ENCODE measurements at regions not wholly inside any gene's neighbourhood (a gene's known extent, or its start where the extent isn't known, plus 50 kb on each side); places are given as distances from the start of the nearest gene placed in this dataset.

GRCh38 chr5:105134328-105134727 lies 1571.7 kb upstream of the NUDT12 start:
- Histone ChIP-seq H2AFZ (ENCODE audit: low read length) (no peak overlapping the region), H3K4me1 (ENCODE audit: insufficient read depth, low read length, poor library complexity, severe bottlenecking) (no peaks in the 10 kb centered on the region), H3K36me3 (ENCODE audit: insufficient read depth, low read length) (no peaks in the 10 kb centered on the region), H4K20me1 (ENCODE audit: insufficient read depth, low read length) (no peaks in the 10 kb centered on the region), H3K9me3 (ENCODE audit: low read length) (no peaks in the 10 kb centered on the region), H3K4me3 (ENCODE audit: low read depth, low read length, poor library complexity, severe bottlenecking) (no peak overlapping the region), H3K79me2 (ENCODE audit: insufficient read depth, low read depth, low read length) (no peaks in the 10 kb centered on the region), H3K9me2 (ENCODE audit: insufficient read depth, low read length) (no peaks in the 10 kb centered on the region), H3K27ac (ENCODE audit: low read depth, low read length, poor library complexity, severe bottlenecking) (no peak overlapping the region), H3K4me2 (ENCODE audit: low read length) (no peak overlapping the region)
- ChIA-PET POLR2A (interaction anchor here (0.6 kb wide), 1 partner anchor 214 kb away, joined by 3 read pairs; no protein-coding TSS in a partner anchor), CTCF (ENCODE audit: unreplicated experiment) (no interaction called here)
- intact Hi-C loops (cut with micrococcal nuclease; ENCODE audit: unreplicated experiment): no loop called here
- TF ChIP-seq, protein P1, sequence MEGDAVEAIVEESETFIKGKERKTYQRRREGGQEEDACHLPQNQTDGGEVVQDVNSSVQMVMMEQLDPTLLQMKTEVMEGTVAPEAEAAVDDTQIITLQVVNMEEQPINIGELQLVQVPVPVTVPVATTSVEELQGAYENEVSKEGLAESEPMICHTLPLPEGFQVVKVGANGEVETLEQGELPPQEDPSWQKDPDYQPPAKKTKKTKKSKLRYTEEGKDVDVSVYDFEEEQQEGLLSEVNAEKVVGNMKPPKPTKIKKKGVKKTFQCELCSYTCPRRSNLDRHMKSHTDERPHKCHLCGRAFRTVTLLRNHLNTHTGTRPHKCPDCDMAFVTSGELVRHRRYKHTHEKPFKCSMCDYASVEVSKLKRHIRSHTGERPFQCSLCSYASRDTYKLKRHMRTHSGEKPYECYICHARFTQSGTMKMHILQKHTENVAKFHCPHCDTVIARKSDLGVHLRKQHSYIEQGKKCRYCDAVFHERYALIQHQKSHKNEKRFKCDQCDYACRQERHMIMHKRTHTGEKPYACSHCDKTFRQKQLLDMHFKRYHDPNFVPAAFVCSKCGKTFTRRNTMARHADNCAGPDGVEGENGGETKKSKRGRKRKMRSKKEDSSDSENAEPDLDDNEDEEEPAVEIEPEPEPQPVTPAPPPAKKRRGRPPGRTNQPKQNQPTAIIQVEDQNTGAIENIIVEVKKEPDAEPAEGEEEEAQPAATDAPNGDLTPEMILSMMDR (conservative IDR thresholded peaks at IDR 0.05; ENCODE audit: low read length): no peak
- no peak for TF ChIP-seq EZH2phosphoT487 (IDR thresholded peaks at IDR 0.05; ENCODE audit: borderline replicate concordance, low read depth, low read length)
- no peak for DNase-seq (ENCODE audit: low spot score)
- BruUV-seq (replicated peaks): no TSS peak

DNA sequence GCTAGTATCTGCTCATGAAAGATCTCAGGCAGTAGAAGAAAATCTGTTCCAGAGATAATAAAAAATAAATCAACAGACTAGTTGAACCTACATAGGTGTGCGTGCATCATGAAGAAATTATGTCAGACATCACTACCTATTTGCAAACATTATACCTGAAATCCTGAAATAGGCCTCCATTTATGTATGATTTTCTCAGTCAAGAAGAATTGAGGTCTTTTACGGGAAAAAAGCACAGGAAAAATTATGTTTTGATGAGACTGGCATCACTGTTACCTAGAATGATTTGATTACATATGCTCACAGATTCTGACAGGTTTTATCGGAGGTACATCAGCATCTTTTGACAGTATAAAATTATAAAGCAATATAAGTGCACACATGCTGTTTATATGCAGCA lies 1570.5 kb upstream of the NUDT12 start:
- intact Hi-C loops (cut with micrococcal nuclease; ENCODE audit: unreplicated experiment): no loop called here
- TF ChIP-seq, protein P1 (conservative IDR thresholded peaks at IDR 0.05; ENCODE audit: low read length): no peak
- no peak for TF ChIP-seq EZH2phosphoT487 (IDR thresholded peaks at IDR 0.05; ENCODE audit: borderline replicate concordance, low read depth, low read length)
- Histone ChIP-seq H3K79me2 (ENCODE audit: insufficient read depth, low read depth, low read length) (no peaks in the 10 kb centered on the region), H3K4me2 (ENCODE audit: low read length) (no peak overlapping the region), H3K4me1 (ENCODE audit: insufficient read depth, low read length, poor library complexity, severe bottlenecking) (no peaks in the 10 kb centered on the region), H3K9me3 (ENCODE audit: low read length) (no peaks in the 10 kb centered on the region), H3K4me3 (ENCODE audit: low read depth, low read length, poor library complexity, severe bottlenecking) (no peak overlapping the region), H3K36me3 (ENCODE audit: insufficient read depth, low read length) (no peaks in the 10 kb centered on the region), H4K20me1 (ENCODE audit: insufficient read depth, low read length) (no peaks in the 10 kb centered on the region), H3K27ac (ENCODE audit: low read depth, low read length, poor library complexity, severe bottlenecking) (no peak overlapping the region), H2AFZ (ENCODE audit: low read length) (no peak overlapping the region), H3K9me2 (ENCODE audit: insufficient read depth, low read length) (no peaks in the 10 kb centered on the region)
- ChIA-PET CTCF (ENCODE audit: unreplicated experiment) (no interaction called here), POLR2A (interaction anchor here (0.7 kb wide), 1 partner anchor 467 kb away, joined by 3 read pairs; no protein-coding TSS in a partner anchor)
- BruUV-seq (replicated peaks): no TSS peak
- no peak for DNase-seq (ENCODE audit: low spot score)

- BruUV-seq (replicated peaks): no TSS peak
- ChIA-PET POLR2A (no interaction called here), CTCF (ENCODE audit: unreplicated experiment) (no interaction called here)
Observed at GRCh38 chr5:105132581-105132980, 1570.0 kb upstream of the NUDT12 start.

More at GRCh38 chr5:105132581-105132980, 1570.0 kb upstream of the NUDT12 start:
- Histone ChIP-seq H3K36me3 (ENCODE audit: insufficient read depth, low read length) (no peaks in the 10 kb centered on the region), H3K9me2 (ENCODE audit: insufficient read depth, low read length) (no peaks in the 10 kb centered on the region), H4K20me1 (ENCODE audit: insufficient read depth, low read length) (no peaks in the 10 kb centered on the region), H2AFZ (ENCODE audit: low read length) (no peak overlapping the region), H3K9me3 (ENCODE audit: low read length) (no peaks in the 10 kb centered on the region), H3K79me2 (ENCODE audit: insufficient read depth, low read depth, low read length) (no peaks in the 10 kb centered on the region), H3K27ac (ENCODE audit: low read depth, low read length, poor library complexity, severe bottlenecking) (no peak overlapping the region), H3K4me1 (ENCODE audit: insufficient read depth, low read length, poor library complexity, severe bottlenecking) (no peaks in the 10 kb centered on the region), H3K4me2 (ENCODE audit: low read length) (no peak overlapping the region), H3K4me3 (ENCODE audit: low read depth, low read length, poor library complexity, severe bottlenecking) (no peak overlapping the region)
- no peak for DNase-seq (ENCODE audit: low spot score)
- intact Hi-C loops (cut with micrococcal nuclease; ENCODE audit: unreplicated experiment): no loop called here
- TF ChIP-seq, protein P1 (conservative IDR thresholded peaks at IDR 0.05; ENCODE audit: low read length): no peak
- no peak for TF ChIP-seq EZH2phosphoT487 (IDR thresholded peaks at IDR 0.05; ENCODE audit: borderline replicate concordance, low read depth, low read length)
